ENCODE measurements at regions not wholly inside any gene's neighbourhood (a gene's known extent, or its start where the extent isn't known, plus 50 kb on each side); places are given as distances from the start of the nearest gene placed in this dataset.

- TF ChIP-seq ZFX (IDR thresholded peaks at IDR 0.05) (no peak), CTCF (conservative IDR thresholded peaks at IDR 0.05) (no peak)
- no peak overlapping the region for H3K27ac ChIP-seq
Observed at GRCh38 chr2:186201371-186201770, 284.7 kb upstream of the ZC3H15 start.

GRCh38 chr2:186205254-186205911 is 280.7 kb upstream of the ZC3H15 start:
- no peak overlapping the region for H3K27ac ChIP-seq

GRCh38 chr2:186209532-186209931 is 276.5 kb upstream of the ZC3H15 start:
- TF ChIP-seq CTCF (conservative IDR thresholded peaks at IDR 0.05) (no peak), ZFX (IDR thresholded peaks at IDR 0.05) (no peak)
- H3K27ac ChIP-seq, result no peak overlapping the region

More at GRCh38 chr2:186205254-186205911, 280.7 kb upstream of the ZC3H15 start:
- TF ChIP-seq ZFX (IDR thresholded peaks at IDR 0.05), result no peak
- no peak for TF ChIP-seq CTCF (conservative IDR thresholded peaks at IDR 0.05)

- TF ChIP-seq ZFX (IDR thresholded peaks at IDR 0.05) (no peak), CTCF (conservative IDR thresholded peaks at IDR 0.05) (no peak)
- no peak overlapping the region for H3K27ac ChIP-seq
Observed at GRCh38 chr2:186220409-186220808, 265.7 kb upstream of the ZC3H15 start.

GRCh38 chr2:186229265-186229664 is 256.8 kb upstream of the ZC3H15 start:
- H3K27ac ChIP-seq, result no peak overlapping the region
- TF ChIP-seq CTCF (conservative IDR thresholded peaks at IDR 0.05), result no peak
- TF ChIP-seq ZFX (IDR thresholded peaks at IDR 0.05), result no peak

DNA sequence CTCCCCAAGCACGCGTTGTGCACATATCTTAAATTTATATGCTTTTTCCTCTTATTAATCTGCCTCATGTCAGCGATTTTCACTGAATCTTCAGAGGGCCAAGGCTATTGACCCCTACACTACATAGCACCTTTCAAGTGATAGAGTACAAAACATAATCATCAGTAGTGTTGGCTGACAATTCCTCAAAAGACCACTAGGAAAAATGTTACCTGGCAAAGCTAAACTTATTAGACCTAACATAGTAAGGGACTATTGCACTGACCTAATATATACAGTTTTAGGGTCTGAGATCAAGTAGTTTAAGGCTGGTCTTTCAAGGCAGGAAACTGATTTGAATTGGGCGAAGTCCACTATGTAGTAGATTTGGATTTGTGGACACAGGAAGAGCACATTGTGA is 244.2 kb upstream of the ZC3H15 start:
- no peak for TF ChIP-seq CTCF (conservative IDR thresholded peaks at IDR 0.05)
- TF ChIP-seq ZFX (IDR thresholded peaks at IDR 0.05), result no peak
- no peak overlapping the region for H3K27ac ChIP-seq

GRCh38 chr2:186254759-186255158 is 231.3 kb upstream of the ZC3H15 start:
- TF ChIP-seq ZFX (IDR thresholded peaks at IDR 0.05) (no peak), CTCF (conservative IDR thresholded peaks at IDR 0.05) (no peak)
- H3K27ac ChIP-seq, result no peak overlapping the region
